ENCODE measurements at regions not wholly inside any gene's neighbourhood (a gene's known extent, or its start where the extent isn't known, plus 50 kb on each side); places are given as distances from the start of the nearest gene placed in this dataset.

DNA sequence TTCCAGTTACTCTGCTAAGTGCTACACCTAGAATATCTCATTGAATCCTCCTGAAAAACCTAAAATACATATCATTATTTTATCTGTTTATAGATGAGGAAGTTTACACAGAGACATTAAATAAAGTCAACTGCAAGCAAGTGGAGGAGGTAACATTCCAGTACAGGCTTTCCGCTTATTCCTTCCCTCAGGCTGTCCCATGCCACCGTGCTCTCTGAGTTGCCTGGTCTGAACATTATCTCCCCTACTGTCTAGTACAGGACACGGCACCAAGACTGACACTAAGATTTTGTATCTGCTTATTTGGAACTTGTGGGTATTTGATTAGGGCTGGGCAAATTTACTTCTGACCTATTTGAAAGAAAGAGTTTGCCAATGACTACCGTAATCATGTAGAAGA lies 172.4 kb upstream of the STK32A start:
- TF ChIP-seq, protein P1, sequence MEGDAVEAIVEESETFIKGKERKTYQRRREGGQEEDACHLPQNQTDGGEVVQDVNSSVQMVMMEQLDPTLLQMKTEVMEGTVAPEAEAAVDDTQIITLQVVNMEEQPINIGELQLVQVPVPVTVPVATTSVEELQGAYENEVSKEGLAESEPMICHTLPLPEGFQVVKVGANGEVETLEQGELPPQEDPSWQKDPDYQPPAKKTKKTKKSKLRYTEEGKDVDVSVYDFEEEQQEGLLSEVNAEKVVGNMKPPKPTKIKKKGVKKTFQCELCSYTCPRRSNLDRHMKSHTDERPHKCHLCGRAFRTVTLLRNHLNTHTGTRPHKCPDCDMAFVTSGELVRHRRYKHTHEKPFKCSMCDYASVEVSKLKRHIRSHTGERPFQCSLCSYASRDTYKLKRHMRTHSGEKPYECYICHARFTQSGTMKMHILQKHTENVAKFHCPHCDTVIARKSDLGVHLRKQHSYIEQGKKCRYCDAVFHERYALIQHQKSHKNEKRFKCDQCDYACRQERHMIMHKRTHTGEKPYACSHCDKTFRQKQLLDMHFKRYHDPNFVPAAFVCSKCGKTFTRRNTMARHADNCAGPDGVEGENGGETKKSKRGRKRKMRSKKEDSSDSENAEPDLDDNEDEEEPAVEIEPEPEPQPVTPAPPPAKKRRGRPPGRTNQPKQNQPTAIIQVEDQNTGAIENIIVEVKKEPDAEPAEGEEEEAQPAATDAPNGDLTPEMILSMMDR (IDR thresholded peaks at IDR 0.05; ENCODE audit: extremely low read depth in 1 of 2, insufficient read depth in 1 of 2, low read depth in 1 of 2, low read length in 2 of 2), result no peak
- no peak for TF ChIP-seq POLR2A (IDR thresholded peaks at IDR 0.05; ENCODE audit: low read depth, low read length)
- TF ChIP-seq POLR2AphosphoS5 (IDR thresholded peaks at IDR 0.05; ENCODE audit: insufficient read depth, low read depth, low read length), result no peak
- no peak for TF ChIP-seq GATA2 (IDR thresholded peaks at IDR 0.05; ENCODE audit: insufficient read depth, insufficient read length, low read depth, low read length)
- no peak for TF ChIP-seq EZH2 (IDR thresholded peaks at IDR 0.05; ENCODE audit: borderline replicate concordance, low read depth, low read length, severe bottlenecking)
- TF ChIP-seq MYC (IDR thresholded peaks at IDR 0.05; ENCODE audit: low read depth, low read length), result no peak
- TF ChIP-seq, protein P2, sequence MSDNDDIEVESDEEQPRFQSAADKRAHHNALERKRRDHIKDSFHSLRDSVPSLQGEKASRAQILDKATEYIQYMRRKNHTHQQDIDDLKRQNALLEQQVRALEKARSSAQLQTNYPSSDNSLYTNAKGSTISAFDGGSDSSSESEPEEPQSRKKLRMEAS (IDR thresholded peaks at IDR 0.05; ENCODE audit: insufficient read depth, insufficient read length), result no peak
- no peak for TF ChIP-seq JUN (IDR thresholded peaks at IDR 0.05; ENCODE audit: borderline replicate concordance, insufficient read depth, insufficient read length, low read depth)
- TF ChIP-seq FOS (IDR thresholded peaks at IDR 0.05; ENCODE audit: borderline replicate concordance, insufficient read depth, low read length), result no peak

Data from endothelial cell of umbilical vein (primary cell).